GM18951 (cell line): ENCODE measurements at regions not wholly inside any gene's neighbourhood (a gene's known extent, or its start where the extent isn't known, plus 50 kb on each side); places are given as distances from the start of the nearest gene placed in this dataset.

Experiments used
- POLR2A ChIP-seq: IDR thresholded peaks from 4 replicates; pipeline ENCODE4 v1.6.1; 2011; ENCODE audit warnings: mild to moderate bottlenecking; ENCODE audit not compliant: insufficient read length, insufficient read depth; ENCODE audit errors: extremely low read depth
- in situ Hi-C: fragments of 300-500 bp; cut with MboI; formaldehyde crosslinking; loops from one replicate; pipeline ENCODE4 v1.12.0; 2022; ENCODE audit warnings: low sequenced_read_pairs, mixed read lengths, inconsistent platforms; ENCODE audit not compliant: unreplicated experiment

- in situ Hi-C loops: no loop called here
- TF ChIP-seq POLR2A: no peak
These were observed 123.6 kb upstream of the GALNT15 start for GRCh38 chr3:16050641-16051467.

GRCh38 chr3:16051691-16052090 lies 122.8 kb upstream of the GALNT15 start:
- in situ Hi-C loops: no loop called here
- TF ChIP-seq POLR2A: no peak

- in situ Hi-C loops: no loop called here
- no peak for TF ChIP-seq POLR2A
These were observed 121.5 kb upstream of the GALNT15 start for GRCh38 chr3:16052964-16053363.

GRCh38 chr3:16053794-16054193 lies 120.7 kb upstream of the GALNT15 start:
- in situ Hi-C loops: no loop called here
- no peak for TF ChIP-seq POLR2A

GRCh38 chr3:16055606-16056211 lies 118.8 kb upstream of the GALNT15 start:
- in situ Hi-C loops: no loop called here
- no peak for TF ChIP-seq POLR2A

GRCh38 chr3:16056217-16056616 lies 118.3 kb upstream of the GALNT15 start:
- in situ Hi-C loops: no loop called here
- TF ChIP-seq POLR2A: no peak

- in situ Hi-C loops: no loop called here
- TF ChIP-seq POLR2A: no peak
These were observed 116.0 kb upstream of the GALNT15 start for GRCh38 chr3:16058521-16058920.

GRCh38 chr3:16059081-16059537 lies 115.4 kb upstream of the GALNT15 start:
- in situ Hi-C loops: no loop called here

GRCh38 chr3:16059711-16060357 lies 114.6 kb upstream of the GALNT15 start:
- TF ChIP-seq POLR2A: no peak
- in situ Hi-C loops: no loop called here

More at GRCh38 chr3:16059081-16059537, 115.4 kb upstream of the GALNT15 start:
- no peak for TF ChIP-seq POLR2A

GRCh38 chr3:16060358-16060852 lies 114.1 kb upstream of the GALNT15 start:
- in situ Hi-C loops: no loop called here
- TF ChIP-seq POLR2A: no peak

- in situ Hi-C loops: no loop called here
These were observed 113.5 kb upstream of the GALNT15 start for GRCh38 chr3:16060945-16061344.

GRCh38 chr3:16061491-16061890 lies 113.0 kb upstream of the GALNT15 start:
- no peak for TF ChIP-seq POLR2A
- in situ Hi-C loops: no loop called here

More at GRCh38 chr3:16060945-16061344, 113.5 kb upstream of the GALNT15 start:
- TF ChIP-seq POLR2A: no peak

GRCh38 chr3:16063603-16064002 lies 110.9 kb upstream of the GALNT15 start:
- TF ChIP-seq POLR2A: no peak
- in situ Hi-C loops: no loop called here
